OCI-LY1 (cell line): ENCODE measurements at regions not wholly inside any gene's neighbourhood (a gene's known extent, or its start where the extent isn't known, plus 50 kb on each side); places are given as distances from the start of the nearest gene placed in this dataset.

Experiments
- CTCF ChIP-seq: fragments of 200-600 bp; sonication (generic), shearing (Covaris generic); IDR thresholded peaks from 2 replicates; pipeline ENCODE4 v1.5.1; 2017; ENCODE audit warnings: mild to moderate bottlenecking, antibody characterized with exemption, low read length, moderate library complexity, mixed read lengths
- EZH2 ChIP-seq: fragments of 200-600 bp; sonication (generic), shearing (Covaris generic); IDR thresholded peaks from 2 replicates; pipeline ENCODE4 v1.8.0; 2017; ENCODE audit warnings: borderline replicate concordance, mixed run types, mild to moderate bottlenecking, antibody characterized with exemption, low read length, moderate library complexity, mixed read lengths

GRCh38 chr18:8969639-8970390 is 132.7 kb upstream of the NDUFV2 start:
- no peak for TF ChIP-seq CTCF
- no peak for TF ChIP-seq EZH2
